DOHH2 (cell line): ENCODE measurements at regions not wholly inside any gene's neighbourhood (a gene's known extent, or its start where the extent isn't known, plus 50 kb on each side); places are given as distances from the start of the nearest gene placed in this dataset.

ENCODE experiments used
- EZH2phosphoT487 ChIP-seq: fragments of 200-600 bp; sonication (generic); IDR thresholded peaks from 2 replicates; pipeline ENCODE4 v1.6.1; 2017; ENCODE audit warnings: borderline replicate concordance, mild to moderate bottlenecking, antibody characterized with exemption, low read length, moderate library complexity, mixed read lengths
- TF ChIP-seq, protein P1 (sequence below): fragments of 200-600 bp; sonication (generic); IDR thresholded peaks from one replicate; pipeline ENCODE4 v1.5.1; 2014; ENCODE audit warnings: antibody characterized with exemption, mild to moderate bottlenecking, low read depth, low read length; ENCODE audit not compliant: poor library complexity, severe bottlenecking

- TF ChIP-seq, protein P1, sequence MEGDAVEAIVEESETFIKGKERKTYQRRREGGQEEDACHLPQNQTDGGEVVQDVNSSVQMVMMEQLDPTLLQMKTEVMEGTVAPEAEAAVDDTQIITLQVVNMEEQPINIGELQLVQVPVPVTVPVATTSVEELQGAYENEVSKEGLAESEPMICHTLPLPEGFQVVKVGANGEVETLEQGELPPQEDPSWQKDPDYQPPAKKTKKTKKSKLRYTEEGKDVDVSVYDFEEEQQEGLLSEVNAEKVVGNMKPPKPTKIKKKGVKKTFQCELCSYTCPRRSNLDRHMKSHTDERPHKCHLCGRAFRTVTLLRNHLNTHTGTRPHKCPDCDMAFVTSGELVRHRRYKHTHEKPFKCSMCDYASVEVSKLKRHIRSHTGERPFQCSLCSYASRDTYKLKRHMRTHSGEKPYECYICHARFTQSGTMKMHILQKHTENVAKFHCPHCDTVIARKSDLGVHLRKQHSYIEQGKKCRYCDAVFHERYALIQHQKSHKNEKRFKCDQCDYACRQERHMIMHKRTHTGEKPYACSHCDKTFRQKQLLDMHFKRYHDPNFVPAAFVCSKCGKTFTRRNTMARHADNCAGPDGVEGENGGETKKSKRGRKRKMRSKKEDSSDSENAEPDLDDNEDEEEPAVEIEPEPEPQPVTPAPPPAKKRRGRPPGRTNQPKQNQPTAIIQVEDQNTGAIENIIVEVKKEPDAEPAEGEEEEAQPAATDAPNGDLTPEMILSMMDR = no peak
- TF ChIP-seq EZH2phosphoT487 = no peak
Observed at GRCh38 chr1:47623557-47623940, 185.7 kb downstream of the FOXD2 start.
